SHP77 (cell line): ENCODE measurements at regions not wholly inside any gene's neighbourhood (a gene's known extent, or its start where the extent isn't known, plus 50 kb on each side); places are given as distances from the start of the nearest gene placed in this dataset.
"Not testable (repeated sequence)": the region's sequence is repeated elsewhere in the genome, so short reads cannot be mapped to it uniquely, and the experiment has no call there.

ENCODE experiments used
- DNase-seq, 2 experiments: peaks; one replicate each; lab custom pipeline; 2025; lab: John Stamatoyannopoulos, UW

DNA sequence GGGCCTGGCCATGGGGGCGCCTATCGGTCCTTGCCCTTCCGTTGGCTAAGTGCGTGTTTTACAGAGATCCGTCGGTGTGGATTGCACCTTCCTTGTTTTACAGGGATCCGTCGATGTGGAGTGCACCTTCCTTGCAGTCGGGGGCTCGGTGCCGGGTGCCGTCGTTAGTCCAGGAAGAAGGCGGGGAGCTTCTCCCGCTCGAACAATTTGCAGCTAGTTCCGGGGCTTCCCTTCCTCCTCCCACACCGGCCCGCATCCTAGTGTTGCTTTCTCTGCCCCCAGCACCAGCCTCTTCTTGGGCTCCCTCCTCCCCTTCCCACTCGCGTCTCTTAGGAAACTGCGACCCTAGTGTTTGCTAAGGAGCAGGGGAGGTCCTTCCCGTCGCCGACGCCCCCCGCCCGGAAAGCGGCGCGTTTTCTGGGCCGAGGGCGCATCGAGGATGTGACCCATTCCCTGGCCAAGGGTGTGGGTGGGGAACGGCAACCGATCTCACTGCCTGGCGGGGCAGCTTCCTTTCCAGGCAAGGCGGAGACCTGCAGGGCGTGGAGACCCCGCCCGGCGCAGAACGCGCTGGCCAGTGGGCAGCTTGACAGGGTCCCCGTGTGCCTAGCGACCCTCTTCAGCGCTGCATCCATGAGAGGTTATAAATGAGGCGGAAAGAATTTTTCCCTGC, 75.7 kb upstream of the ZNF91 start:
- no peak for DNase-seq

DNA sequence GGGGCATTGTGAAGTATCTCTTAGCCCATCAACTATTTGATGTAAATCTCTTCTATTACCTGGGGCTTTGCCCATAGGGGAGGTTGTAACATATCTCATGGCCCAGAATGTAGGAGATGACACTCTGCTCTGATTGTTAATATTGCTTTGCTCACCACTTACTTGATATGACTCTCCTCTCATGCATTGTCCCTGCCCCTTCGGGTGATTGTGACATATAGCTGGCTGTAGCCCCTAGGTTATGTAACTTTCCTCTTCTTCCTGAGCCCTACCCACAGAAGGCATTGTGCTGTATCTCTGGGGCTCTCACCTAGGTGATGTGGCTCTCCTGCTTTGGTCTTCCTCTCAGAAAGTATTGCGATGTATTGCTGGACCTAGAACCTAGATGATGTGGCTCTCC, 69.1 kb upstream of the ZNF91 start:
- not testable (repeated sequence) for DNase-seq

DNA sequence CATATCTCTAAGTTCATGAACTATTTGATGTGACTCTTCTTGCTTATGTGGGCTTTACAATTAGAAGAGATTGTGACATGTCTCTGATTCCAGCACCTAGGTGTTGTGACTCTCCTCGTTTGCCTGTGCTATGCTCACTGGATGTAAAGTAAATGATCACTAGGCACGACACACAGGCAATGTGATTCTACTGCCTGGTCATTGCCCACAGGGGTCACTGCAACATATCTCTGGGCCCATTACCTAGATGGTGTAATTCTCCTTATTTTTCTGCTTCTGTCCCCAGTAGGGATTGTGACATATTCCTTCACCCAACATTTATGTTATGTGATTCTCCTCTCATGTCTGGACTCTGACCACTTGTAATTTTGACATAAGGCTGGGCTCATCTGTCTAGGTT, 65.8 kb upstream of the ZNF91 start:
- DNase-seq = no peak

DNA sequence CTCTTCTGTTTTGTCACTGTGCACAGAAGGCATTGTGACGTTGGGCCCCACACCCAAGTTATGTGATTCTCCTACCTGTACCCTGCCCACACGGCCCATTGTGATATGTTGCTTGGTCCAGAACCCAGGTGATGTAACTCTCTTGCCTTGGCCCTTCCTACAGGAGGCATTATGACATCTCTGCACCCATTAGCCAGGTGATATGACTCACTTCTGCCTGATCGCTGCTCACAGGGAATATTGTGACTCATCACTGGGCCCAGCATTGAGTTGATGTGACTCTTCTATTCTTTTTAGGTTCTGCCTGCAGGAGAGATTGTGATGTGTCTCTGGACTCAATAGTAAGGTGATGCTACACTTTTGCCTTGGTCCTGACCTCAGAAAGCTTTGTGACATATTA, 65.4 kb upstream of the ZNF91 start:
- DNase-seq = no peak
